ENCODE measurements at regions not wholly inside any gene's neighbourhood (a gene's known extent, or its start where the extent isn't known, plus 50 kb on each side); places are given as distances from the start of the nearest gene placed in this dataset.

DNA sequence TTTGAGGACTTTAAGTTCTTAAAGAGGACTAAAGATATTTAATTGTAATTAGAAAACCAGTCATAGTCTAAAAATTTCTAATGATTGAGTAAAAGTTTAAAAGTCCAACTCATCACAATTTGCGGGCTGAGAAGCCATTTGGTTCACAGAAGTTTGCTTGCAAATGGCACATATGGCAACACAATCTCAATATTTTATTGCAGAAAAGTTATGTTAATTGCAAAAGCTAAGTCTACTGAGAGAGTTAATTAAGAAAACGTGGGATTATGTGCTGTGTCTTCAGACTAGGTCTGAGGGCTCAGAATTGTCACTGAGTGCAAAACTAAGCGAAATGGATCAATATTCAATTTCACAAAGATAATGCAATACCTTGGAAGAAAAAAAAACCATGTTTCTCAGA lies 289.7 kb downstream of the PYDC2 start:
- Histone ChIP-seq H3K4me3 (replicated peaks in 1 of 3) (no peak overlapping the region), H3K27ac (no peak overlapping the region), H3K36me3 (no peaks in the 10 kb centered on the region), H3K4me1 (peaks cover 0 to under 1% of the 10 kb centered on the region in 2 donors), H3K27me3 (no peaks in the 10 kb centered on the region), H3K9me3 (no peaks in the 10 kb centered on the region)
- no peak for DNase-seq
- intact Hi-C loops (cut with DNase I) = no loop called here
- WGBS, 2 donors = 84 to 86% methylated on average over 3 of the region's 3 CpGs
- no peak for TF ChIP-seq POLR2A (IDR thresholded peaks at IDR 0.05)
- TF ChIP-seq, protein P1, sequence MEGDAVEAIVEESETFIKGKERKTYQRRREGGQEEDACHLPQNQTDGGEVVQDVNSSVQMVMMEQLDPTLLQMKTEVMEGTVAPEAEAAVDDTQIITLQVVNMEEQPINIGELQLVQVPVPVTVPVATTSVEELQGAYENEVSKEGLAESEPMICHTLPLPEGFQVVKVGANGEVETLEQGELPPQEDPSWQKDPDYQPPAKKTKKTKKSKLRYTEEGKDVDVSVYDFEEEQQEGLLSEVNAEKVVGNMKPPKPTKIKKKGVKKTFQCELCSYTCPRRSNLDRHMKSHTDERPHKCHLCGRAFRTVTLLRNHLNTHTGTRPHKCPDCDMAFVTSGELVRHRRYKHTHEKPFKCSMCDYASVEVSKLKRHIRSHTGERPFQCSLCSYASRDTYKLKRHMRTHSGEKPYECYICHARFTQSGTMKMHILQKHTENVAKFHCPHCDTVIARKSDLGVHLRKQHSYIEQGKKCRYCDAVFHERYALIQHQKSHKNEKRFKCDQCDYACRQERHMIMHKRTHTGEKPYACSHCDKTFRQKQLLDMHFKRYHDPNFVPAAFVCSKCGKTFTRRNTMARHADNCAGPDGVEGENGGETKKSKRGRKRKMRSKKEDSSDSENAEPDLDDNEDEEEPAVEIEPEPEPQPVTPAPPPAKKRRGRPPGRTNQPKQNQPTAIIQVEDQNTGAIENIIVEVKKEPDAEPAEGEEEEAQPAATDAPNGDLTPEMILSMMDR (IDR thresholded peaks at IDR 0.05) = no peak

DNA sequence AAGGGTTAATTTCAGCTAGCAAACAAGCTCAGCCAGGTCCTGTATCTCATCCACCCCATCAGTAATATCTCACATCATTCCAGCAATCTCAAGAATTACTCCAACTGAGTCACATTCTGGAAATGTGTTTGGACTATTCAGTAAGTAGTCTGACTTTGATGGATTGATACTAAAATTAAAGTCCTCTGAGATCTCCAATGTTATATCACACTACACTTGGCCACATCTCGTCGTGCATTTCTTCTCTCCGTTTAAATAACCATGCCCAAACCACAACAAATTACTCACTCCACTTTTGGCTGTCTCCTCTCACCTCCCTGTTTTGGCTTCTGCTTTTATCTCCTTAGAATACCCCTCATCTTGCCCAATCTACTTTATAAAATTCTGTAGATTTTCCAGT lies 292.2 kb downstream of the PYDC2 start:
- H3K4me1 ChIP-seq = no peaks in the 10 kb centered on the region
- WGBS, 2 donors = 59 to 66% methylated on average over 3 of the region's 3 CpGs
- TF ChIP-seq, protein P1 (IDR thresholded peaks at IDR 0.05) = no peak
- no peak for TF ChIP-seq POLR2A (IDR thresholded peaks at IDR 0.05)
- no peaks in the 10 kb centered on the region for H3K36me3 ChIP-seq
- DNase-seq = no peak
- intact Hi-C loops (cut with DNase I) = no loop called here
- no peaks in the 10 kb centered on the region for H3K27me3 ChIP-seq
- H3K27ac ChIP-seq = no peak overlapping the region
- no peaks in the 10 kb centered on the region for H3K9me3 ChIP-seq
- no peak overlapping the region for H3K4me3 ChIP-seq (replicated peaks in 1 of 3)

DNA sequence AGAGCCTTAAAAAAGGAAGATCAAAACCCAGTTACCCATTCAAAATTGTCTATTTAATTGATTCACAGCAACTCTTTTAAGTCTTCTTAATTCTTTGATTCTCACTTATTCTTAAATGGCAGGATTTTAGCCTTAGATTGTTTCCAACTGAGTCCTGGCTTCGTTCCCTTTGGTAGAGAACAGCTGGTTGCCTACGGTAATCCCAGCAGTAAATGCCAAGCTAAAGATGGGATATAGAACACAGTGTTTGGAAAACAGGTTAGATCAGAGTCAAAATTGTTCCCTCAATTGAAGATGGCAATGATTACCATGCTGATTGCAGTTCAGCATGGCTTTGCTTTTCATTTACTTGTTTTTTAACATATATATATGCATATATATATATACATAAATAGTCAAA lies 300.9 kb downstream of the PYDC2 start:
- Histone ChIP-seq H3K36me3 (no peaks in the 10 kb centered on the region), H3K27me3 (no peaks in the 10 kb centered on the region), H3K27ac (peak overlapping the region in 1 of 3 donors; percentile 49), H3K4me1 (peaks cover 4 to 8% of the 10 kb centered on the region in 2 donors), H3K9me3 (no peaks in the 10 kb centered on the region), H3K4me3 (replicated peaks in 1 of 3) (no peak overlapping the region)
- intact Hi-C loops (cut with DNase I) = no loop called here
- DNase-seq = no peak
- TF ChIP-seq, protein P1 (IDR thresholded peaks at IDR 0.05) = no peak
- no peak for TF ChIP-seq POLR2A (IDR thresholded peaks at IDR 0.05)
- WGBS, 2 donors = 83 to 91% methylated on average over 2 of the region's 2 CpGs

DNA sequence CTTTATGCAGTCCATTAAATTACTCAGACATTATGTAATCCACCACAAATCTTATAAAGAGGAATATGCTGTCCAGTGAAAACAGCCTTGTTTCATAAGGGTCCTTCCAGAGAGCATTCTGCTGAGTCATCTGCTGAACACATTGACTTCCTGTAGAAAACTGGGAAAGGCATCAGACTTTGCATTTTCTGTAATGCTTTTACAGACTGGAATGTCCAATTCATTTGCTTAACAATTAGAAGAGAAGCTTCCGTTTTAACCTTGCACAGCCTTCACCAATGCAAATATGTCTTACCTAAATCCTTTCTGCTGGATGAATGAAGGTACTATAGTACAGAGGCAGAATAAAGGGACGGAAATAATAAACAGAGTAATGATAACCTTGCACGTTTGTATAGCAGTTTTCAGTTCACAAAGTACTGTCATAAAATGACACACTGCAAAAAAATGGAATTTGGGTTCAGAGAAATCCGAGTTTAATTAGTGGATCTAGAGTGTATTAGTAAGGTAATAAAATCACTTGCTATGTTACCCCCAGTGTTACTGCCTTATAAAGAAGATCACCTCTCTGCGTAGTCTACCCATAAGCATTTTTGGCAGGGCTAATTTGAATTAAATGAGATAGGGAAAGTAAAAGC lies 301.5 kb downstream of the PYDC2 start:
- H3K27ac ChIP-seq = peak overlapping the region in 1 of 3 donors; percentile 49
- H3K4me3 ChIP-seq (replicated peaks in 1 of 3) = no peak overlapping the region
- no peaks in the 10 kb centered on the region for H3K9me3 ChIP-seq
- no peaks in the 10 kb centered on the region for H3K36me3 ChIP-seq
- no peaks in the 10 kb centered on the region for H3K27me3 ChIP-seq
- 66 to 72% methylated on average over 5 of the region's 5 CpGs for WGBS, 2 donors
- no peak for TF ChIP-seq POLR2A (IDR thresholded peaks at IDR 0.05)
- TF ChIP-seq, protein P1 (IDR thresholded peaks at IDR 0.05) = no peak
- intact Hi-C loops (cut with DNase I) = no loop called here
- peaks cover 4 to 8% of the 10 kb centered on the region in 2 donors for H3K4me1 ChIP-seq
- DNase-seq = peak in 1 of 2 donors; percentile 3

DNA sequence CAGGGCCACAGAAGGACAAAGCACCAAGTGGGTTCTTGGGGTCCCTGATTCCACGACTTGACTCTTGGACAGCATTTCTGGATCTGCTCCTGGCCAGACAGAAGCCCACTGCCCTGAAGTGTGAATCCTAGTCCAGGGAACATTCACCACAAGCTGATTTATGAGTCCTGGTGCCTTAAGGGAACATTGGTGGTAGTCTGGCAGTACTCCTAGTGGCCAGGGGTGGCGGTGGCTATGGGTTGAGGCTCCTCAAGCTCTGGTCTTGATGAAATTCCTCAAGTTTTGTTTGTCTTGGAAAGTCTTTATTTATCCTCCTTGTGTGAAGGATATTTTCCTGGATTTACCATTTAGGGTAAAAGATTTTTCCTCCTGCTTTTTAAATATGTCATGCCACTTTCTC lies 307.5 kb downstream of the PYDC2 start:
- WGBS, 2 donors = 73 to 83% methylated on average over 2 of the region's 2 CpGs
- H3K27me3 ChIP-seq = no peaks in the 10 kb centered on the region
- intact Hi-C loops (cut with DNase I) = no loop called here

More for the DNA sequence above, 307.5 kb downstream of the PYDC2 start:
- Histone ChIP-seq H3K9me3 (no peaks in the 10 kb centered on the region), H3K4me1 (no peaks in the 10 kb centered on the region), H3K27ac (no peak overlapping the region), H3K36me3 (no peaks in the 10 kb centered on the region), H3K4me3 (replicated peaks in 1 of 3) (no peak overlapping the region)
- DNase-seq = no peak
- no peak for TF ChIP-seq POLR2A (IDR thresholded peaks at IDR 0.05)
- TF ChIP-seq, protein P1 (IDR thresholded peaks at IDR 0.05) = no peak
